ENCODE measurements at regions not wholly inside any gene's neighbourhood (a gene's known extent, or its start where the extent isn't known, plus 50 kb on each side); places are given as distances from the start of the nearest gene placed in this dataset.

- TF ChIP-seq CTCF (IDR thresholded peaks at IDR 0.05): no peak
Measured at GRCh38 chr5:174313615-174314014, 268.1 kb downstream of the NSG2 start.

GRCh38 chr5:174314261-174314660, 268.8 kb downstream of the NSG2 start:
- TF ChIP-seq CTCF (IDR thresholded peaks at IDR 0.05): no peak

- TF ChIP-seq CTCF (IDR thresholded peaks at IDR 0.05): no peak
Measured at GRCh38 chr5:174315471-174315870, 270.0 kb downstream of the NSG2 start.

- no peak for TF ChIP-seq CTCF (IDR thresholded peaks at IDR 0.05)
Measured at GRCh38 chr5:174315871-174316270, 270.4 kb downstream of the NSG2 start.

- no peak for TF ChIP-seq CTCF (IDR thresholded peaks at IDR 0.05)
Measured at GRCh38 chr5:174316326-174316725, 270.8 kb downstream of the NSG2 start.

- TF ChIP-seq CTCF (IDR thresholded peaks at IDR 0.05): peak; percentile 91
Measured at GRCh38 chr5:174317256-174317894, 271.9 kb downstream of the NSG2 start.

GRCh38 chr5:174318578-174318977, 273.1 kb downstream of the NSG2 start:
- TF ChIP-seq CTCF (IDR thresholded peaks at IDR 0.05): no peak

GRCh38 chr5:174319551-174319950, 274.0 kb downstream of the NSG2 start:
- no peak for TF ChIP-seq CTCF (IDR thresholded peaks at IDR 0.05)

Data from LNCAP (cell line).